HG02970 (cell line): ENCODE measurements at regions not wholly inside any gene's neighbourhood (a gene's known extent, or its start where the extent isn't known, plus 50 kb on each side); places are given as distances from the start of the nearest gene placed in this dataset.
"Not testable (repeated sequence)": the region's sequence is repeated elsewhere in the genome, so short reads cannot be mapped to it uniquely, and the experiment has no call there.

Source experiments
- ATAC-seq: cut with Tn5 transposase; IDR thresholded peaks from one replicate; pipeline ENCODE4 v1.9.1; 2021; ENCODE audit warnings: mild to moderate bottlenecking, moderate library complexity, moderate number of reproducible peaks; ENCODE audit not compliant: unreplicated experiment, low FRiP score

GRCh38 chr13:103694033-103694432, 627.8 kb upstream of the SLC10A2 start:
- ATAC-seq, result no peak

GRCh38 chr13:103692442-103692841, 626.2 kb upstream of the SLC10A2 start:
- no peak for ATAC-seq

- no peak for ATAC-seq
Measured at GRCh38 chr13:103676329-103676728, 610.1 kb upstream of the SLC10A2 start.

- no peak for ATAC-seq
Measured at GRCh38 chr13:103671547-103671946, 605.3 kb upstream of the SLC10A2 start.

GRCh38 chr13:103663996-103664395, 597.8 kb upstream of the SLC10A2 start:
- ATAC-seq, result no peak

GRCh38 chr13:103656311-103656710, 590.1 kb upstream of the SLC10A2 start:
- ATAC-seq, result no peak

GRCh38 chr13:103640606-103641005, 574.4 kb upstream of the SLC10A2 start:
- no peak for ATAC-seq

GRCh38 chr13:103639326-103639725, 573.1 kb upstream of the SLC10A2 start:
- ATAC-seq, result no peak

- no peak for ATAC-seq
Measured at GRCh38 chr13:103638706-103639105, 572.5 kb upstream of the SLC10A2 start.

GRCh38 chr13:103634066-103634465, 567.8 kb upstream of the SLC10A2 start:
- no peak for ATAC-seq

- ATAC-seq, result no peak
Measured at GRCh38 chr13:103625194-103625593, 559.0 kb upstream of the SLC10A2 start.

GRCh38 chr13:103618151-103618550, 551.9 kb upstream of the SLC10A2 start:
- no peak for ATAC-seq

- ATAC-seq, result no peak
Measured at GRCh38 chr13:103615771-103616170, 549.6 kb upstream of the SLC10A2 start.

- ATAC-seq, result no peak
Measured at GRCh38 chr13:103614761-103615160, 548.5 kb upstream of the SLC10A2 start.

- no peak for ATAC-seq
Measured at GRCh38 chr13:103607995-103608394, 541.8 kb upstream of the SLC10A2 start.

- no peak for ATAC-seq
Measured at GRCh38 chr13:103605546-103606326, 539.5 kb upstream of the SLC10A2 start.

GRCh38 chr13:103599870-103600269, 533.7 kb upstream of the SLC10A2 start:
- ATAC-seq, result not testable (repeated sequence)

- ATAC-seq, result no peak
Measured at GRCh38 chr13:103598671-103599070, 532.5 kb upstream of the SLC10A2 start.

GRCh38 chr13:103573446-103573845, 507.2 kb upstream of the SLC10A2 start:
- no peak for ATAC-seq

- no peak for ATAC-seq
Measured at GRCh38 chr13:103568314-103568713, 502.1 kb upstream of the SLC10A2 start.

- ATAC-seq, result no peak
Measured at GRCh38 chr13:103557878-103558277, 491.7 kb upstream of the SLC10A2 start.

- no peak for ATAC-seq
Measured at GRCh38 chr13:103556681-103557080, 490.5 kb upstream of the SLC10A2 start.
